NCI-H2107 treated with DMSO at 0.1 percent for 48 hours (cell line): ENCODE measurements at regions not wholly inside any gene's neighbourhood (a gene's known extent, or its start where the extent isn't known, plus 50 kb on each side); places are given as distances from the start of the nearest gene placed in this dataset.
"Not testable (repeated sequence)": the region's sequence is repeated elsewhere in the genome, so short reads cannot be mapped to it uniquely, and the experiment has no call there.

Experiments used
- DNase-seq: peaks from one replicate; lab custom pipeline; 2025; ENCODE audit not compliant: unreplicated experiment; lab: John Stamatoyannopoulos, UW

DNA sequence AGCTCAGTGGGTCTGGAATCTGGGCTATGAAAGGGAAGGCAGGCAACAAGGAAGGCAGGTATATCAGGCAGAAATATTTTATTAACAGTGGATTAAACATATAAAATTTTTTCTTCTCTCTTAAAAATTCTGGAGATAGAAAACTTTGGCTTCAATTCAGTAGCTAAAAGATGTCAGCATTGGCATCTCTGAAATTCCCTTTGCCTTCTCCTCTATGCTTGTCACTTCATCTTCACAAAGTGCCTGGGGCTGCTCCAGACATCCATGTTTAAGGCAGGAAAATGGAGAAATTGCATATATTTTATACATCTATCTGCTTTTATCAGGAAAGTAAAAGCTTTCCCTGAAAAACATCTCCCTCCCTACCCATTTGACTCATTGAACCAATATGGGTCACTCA is 894.1 kb upstream of the API5 start:
- DNase-seq, result no peak

- DNase-seq, result no peak
Measured at GRCh38 chr11:42422090-42422489, 889.7 kb upstream of the API5 start.

DNA sequence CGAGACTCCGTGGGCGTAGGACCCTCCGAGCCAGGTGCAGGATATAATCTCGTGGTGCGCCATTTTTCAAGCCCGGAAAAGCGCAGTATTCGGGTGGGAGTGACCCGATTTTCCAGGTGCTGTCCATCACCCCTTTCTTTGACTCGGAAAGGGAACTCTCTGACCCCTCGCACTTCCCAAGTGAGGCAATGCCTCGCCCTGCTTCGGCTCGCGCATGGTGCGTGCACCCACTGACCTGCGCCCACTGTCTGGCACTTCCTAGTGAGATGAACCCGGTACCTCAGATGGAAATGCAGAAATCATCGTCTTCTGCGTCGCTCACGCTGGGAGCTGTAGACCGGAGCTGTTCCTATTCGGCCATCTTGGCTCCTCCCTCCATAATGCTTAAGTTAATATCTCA is 876.9 kb upstream of the API5 start:
- DNase-seq, result not testable (repeated sequence)

- no peak for DNase-seq
Measured at GRCh38 chr11:42444406-42444805, 867.4 kb upstream of the API5 start.

GRCh38 chr11:42462558-42463310 is 849.1 kb upstream of the API5 start:
- no peak for DNase-seq

- DNase-seq, result peak; percentile 77
Measured at GRCh38 chr11:42465623-42466022, 846.2 kb upstream of the API5 start.

GRCh38 chr11:42473106-42473505 is 838.7 kb upstream of the API5 start:
- no peak for DNase-seq

DNA sequence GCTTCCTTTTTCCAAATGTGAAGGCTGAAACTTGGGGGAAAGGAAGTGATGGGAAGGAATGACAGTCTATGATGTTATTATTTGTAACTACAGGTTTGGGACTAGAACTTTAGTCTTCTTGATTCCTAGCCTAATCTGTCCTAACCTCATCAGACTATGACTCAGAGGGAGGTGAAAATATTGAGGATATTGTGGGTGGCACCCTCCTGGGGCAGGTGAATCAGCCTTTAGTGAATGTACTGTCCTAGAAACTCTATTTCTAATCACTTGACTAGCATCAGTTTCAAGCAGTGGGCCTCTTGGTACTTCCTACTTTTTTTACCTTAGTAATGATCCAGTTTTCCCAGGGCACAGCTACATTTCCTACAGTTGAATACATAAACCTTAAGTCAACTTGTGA is 829.0 kb upstream of the API5 start:
- DNase-seq, result no peak

DNA sequence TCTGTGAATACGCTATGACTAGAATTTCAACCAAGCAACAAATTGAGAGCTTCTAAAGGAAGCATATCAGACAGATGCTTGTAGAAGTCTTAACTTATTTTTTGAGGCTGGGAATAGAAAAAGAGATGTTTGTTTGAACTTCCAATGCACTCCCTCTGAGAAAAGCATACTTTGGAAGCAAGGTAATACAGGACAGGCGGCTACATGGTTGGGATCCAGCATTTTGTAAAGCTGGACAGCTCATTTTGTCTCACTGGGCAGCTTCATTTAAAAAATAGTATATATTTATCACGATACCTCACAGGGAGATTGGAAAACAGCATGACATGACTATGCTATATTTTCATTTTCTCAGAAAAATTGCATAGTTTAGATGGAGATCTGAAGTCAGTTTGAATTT is 821.3 kb upstream of the API5 start:
- no peak for DNase-seq

DNA sequence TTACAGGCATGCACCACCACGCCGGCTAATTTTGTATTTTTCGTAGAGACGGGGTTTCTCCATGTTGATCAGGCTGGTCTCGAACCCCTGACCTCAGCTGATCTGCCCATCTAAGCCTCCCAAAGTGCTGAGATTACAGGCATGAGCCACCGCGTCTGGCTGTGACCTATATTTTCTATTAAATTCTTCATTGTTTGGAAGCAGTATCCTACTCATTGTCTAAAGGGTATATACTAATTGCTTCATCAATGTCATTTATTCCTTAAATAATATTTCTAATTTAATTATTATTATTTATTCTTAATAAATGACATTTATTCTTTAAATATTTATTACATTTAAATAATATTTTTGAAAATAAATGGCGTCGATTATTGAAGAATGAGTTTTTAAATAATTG is 817.3 kb upstream of the API5 start:
- DNase-seq, result no peak

GRCh38 chr11:42498971-42499370 is 812.8 kb upstream of the API5 start:
- no peak for DNase-seq

DNA sequence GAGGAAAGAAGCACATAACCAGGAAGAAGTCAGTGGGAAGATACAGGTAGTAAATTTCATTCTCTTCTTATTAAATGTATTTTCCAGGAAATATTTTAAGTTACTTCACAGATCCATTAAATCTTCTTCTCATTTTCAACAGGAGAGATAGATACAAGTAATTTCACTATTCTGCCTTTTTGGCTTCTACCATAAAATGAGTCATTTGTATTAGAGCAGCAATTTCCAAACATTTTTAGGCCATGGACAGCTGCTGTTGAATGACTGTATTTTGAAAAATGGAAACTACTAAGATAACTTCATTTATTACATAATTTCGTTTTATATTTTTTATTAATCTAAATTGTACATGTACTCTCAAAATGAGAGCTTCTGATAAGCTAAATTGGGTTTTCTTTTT is 809.6 kb upstream of the API5 start:
- no peak for DNase-seq

DNA sequence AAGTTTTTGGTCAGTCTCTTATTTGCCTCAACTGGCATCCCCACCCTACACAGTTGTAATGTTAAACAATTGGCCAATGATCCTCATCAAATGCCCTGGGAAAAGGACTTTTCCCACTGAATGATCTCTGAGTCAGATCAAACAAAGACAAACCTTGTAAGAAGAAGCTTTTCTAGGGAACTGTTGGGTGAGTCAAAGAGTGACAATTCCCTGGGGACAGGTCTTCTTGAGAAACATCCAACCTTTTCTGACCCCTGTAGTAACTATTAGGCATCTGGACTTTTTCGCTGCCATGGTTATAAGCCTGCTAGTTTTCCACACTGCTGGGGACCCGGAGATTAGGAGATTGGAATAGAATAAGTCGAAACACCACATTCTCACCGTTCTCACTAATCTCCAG is 789.8 kb upstream of the API5 start:
- DNase-seq, result no peak

- peak; percentile 7 for DNase-seq
Measured at GRCh38 chr11:42524534-42525227, 787.1 kb upstream of the API5 start.

DNA sequence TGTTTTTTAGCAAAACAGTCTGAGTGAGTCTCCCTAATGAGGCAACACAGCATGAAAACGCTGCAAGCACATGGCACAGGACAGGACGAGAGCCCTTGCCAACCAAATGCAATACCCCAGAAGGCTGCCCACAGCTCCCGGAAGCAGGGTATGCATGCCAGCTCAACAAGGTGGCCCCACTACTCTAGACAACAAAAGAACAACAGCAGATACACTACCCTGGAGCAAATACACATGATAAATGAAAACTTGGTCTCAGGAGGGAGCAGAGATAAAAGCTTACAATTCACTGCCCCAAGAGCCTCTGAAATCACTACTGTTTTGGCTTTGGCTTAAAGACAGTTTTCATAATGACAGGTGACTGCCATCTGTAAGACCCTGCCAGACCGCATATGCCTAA is 785.4 kb upstream of the API5 start:
- DNase-seq, result no peak

DNA sequence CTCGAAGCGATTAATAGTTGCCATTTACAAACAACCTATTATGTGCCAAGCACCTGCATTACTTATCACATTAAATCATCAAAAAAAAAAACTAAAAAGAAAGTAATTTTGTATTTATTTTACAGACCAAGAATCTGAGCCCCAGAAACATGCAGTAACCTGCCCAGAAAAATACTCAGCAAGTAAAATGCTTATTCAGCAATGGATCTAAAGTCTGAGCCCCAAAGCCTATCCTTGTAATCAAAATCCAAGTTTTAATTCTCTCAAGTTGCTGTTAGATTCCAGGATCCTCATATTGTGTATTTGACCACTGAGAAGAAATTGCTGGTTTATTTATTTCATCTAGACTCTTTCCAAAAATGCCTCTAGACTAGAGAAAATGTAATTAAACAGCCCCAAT is 783.3 kb upstream of the API5 start:
- no peak for DNase-seq

GRCh38 chr11:42528911-42529310 is 782.9 kb upstream of the API5 start:
- no peak for DNase-seq

DNA sequence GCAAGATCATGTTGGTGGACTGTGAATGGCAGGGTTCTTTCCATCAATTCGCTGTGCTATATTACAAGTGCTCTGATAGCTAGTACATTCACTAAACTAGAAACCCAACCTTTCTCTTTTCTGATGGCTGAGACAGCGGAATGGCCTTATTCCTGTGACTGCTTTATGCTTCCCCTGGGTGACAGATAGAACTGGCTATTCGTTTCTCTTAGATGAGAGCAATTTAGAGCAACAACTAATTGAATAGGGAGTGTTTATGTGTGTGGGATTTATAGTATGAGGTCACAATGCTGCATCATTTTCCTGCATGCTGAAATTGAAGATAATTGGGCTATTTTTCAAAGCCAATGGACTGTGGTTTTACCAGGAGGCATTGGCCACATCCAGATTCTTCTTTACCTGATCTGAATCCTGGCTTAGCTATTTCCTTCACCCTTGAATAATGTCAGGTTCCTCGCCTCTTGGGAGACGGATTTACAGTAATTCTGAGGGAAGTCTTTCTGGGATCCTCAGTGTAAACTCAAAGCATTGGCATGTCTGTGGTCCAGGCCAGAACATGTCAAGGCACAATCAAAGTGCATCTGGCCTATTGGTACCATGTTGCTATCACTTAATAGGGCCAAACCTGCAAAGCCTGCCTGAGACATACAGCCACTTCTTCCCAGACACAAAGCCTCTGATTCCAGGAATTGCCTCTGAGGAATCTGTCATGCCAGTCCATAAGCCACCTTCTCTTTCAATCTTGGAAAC is 775.0 kb upstream of the API5 start:
- no peak for DNase-seq

GRCh38 chr11:42542336-42542735 is 769.5 kb upstream of the API5 start:
- no peak for DNase-seq

DNA sequence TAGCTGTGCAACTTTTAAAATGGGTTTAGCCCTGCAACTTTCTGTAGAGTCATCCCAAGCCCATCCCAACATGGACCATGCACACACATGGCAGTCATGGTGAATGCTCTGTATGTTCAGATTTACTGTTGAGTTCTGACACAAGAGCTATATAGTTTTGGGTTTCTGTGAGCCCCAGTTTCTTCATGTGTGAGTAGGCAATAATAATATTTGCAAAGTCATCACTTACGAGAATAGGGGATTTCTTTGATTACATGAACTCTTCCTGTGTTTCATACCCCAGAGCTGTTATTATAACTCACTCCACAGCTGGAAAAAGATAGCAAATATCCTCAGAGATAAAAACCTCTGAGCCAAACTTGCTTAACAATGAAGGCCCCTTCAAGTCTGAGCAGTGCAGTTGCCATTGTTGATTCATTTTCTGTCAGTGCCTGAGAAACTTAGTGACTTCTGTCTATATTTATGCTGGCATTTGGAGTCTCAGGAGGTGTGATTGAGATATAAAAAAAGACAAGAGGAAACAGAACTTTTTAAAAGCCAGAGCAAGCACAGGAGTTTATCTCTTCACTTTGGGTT is 767.9 kb upstream of the API5 start:
- DNase-seq, result no peak

DNA sequence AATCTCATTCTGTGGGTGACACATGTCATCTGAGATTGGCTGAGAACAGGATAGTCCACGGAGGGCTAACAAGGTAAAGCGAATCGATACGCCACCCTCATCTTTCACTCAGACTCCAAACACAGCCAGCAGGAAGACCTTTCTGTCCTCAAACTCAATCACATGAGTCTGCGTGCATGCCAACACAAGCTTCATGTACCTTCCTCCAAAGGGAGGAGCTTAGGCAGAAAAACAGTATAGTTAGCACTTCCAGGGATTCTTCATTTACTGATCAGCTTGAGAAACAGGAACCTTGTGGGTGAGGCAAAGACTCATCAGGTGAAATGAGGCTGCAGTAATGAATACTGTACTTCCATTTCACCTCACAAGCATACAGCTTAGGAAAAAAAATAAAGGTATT is 767.1 kb upstream of the API5 start:
- no peak for DNase-seq

DNA sequence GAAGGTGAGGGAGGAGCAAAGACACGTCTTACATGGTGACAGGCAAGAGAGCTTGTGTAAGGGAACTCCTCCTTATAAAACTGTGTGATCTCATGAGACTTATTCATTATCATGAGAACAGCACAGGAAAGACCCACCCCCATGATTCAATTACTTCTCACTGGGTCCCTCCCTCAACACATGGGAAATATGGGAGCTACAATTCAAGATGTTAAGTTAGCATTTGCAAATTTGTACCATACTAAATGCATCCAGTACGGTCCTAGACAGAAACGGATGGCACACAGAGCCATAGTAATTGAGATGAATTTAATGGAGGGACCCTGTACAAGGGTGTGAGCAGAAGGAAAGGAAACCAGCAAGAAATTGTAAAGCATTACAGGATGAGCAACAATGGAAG is 765.8 kb upstream of the API5 start:
- no peak for DNase-seq
